Neural progenitor cell (in vitro differentiated cells): ENCODE measurements at regions not wholly inside any gene's neighbourhood (a gene's known extent, or its start where the extent isn't known, plus 50 kb on each side); places are given as distances from the start of the nearest gene placed in this dataset.

Experiments used
- CTCF ChIP-seq: fragments of 200-600 bp; sonication (generic); IDR thresholded peaks from 2 replicates; pipeline ENCODE4 v1.5.1; 2017; ENCODE audit warnings: antibody characterized with exemption, mild to moderate bottlenecking
- EZH2 ChIP-seq: fragments of 200-600 bp; sonication (generic); IDR thresholded peaks from 2 replicates; pipeline ENCODE4 v1.6.1; 2017; ENCODE audit warnings: antibody characterized with exemption, mild to moderate bottlenecking, moderate library complexity

- TF ChIP-seq CTCF (no peak), EZH2 (no peak)
Measured at GRCh38 chr4:124030147-124030546, 633.6 kb downstream of the SPRY1 start.
